Activated B cell treated with CpG ODN at 0.5 μM for 24 hours (primary cell): ENCODE measurements at regions not wholly inside any gene's neighbourhood (a gene's known extent, or its start where the extent isn't known, plus 50 kb on each side); places are given as distances from the start of the nearest gene placed in this dataset.

ENCODE experiments used
- ATAC-seq: fragments of 200-7000 bp; cut with Tn5 transposase; one replicate; pipeline ENCODE4 v1.10.0; 2021; ENCODE audit warnings: low read depth, mild to moderate bottlenecking, moderate library complexity
- CTCF ChIA-PET: fragments of 350-600 bp; sonication (Branson Sonifier 250); formaldehyde crosslinking; loops from one replicate; lab custom pipeline; 2021; ENCODE audit warnings: antibody characterized with exemption; lab: Charles Lee
- POLR2A ChIA-PET: fragments of 350-600 bp; sonication (Branson Sonifier 250); formaldehyde crosslinking; loops from one replicate; lab custom pipeline; 2021; ENCODE audit warnings: antibody characterized with exemption; lab: Charles Lee
- DNase-seq: peaks from one replicate; pipeline ENCODE4 v3.0.0; 2022
- H3K27ac Mint-ChIP-seq: one replicate; pipeline ENCODE4 v1.8.0; 2020; ENCODE audit warnings: mixed read lengths
- H3K27me3 Mint-ChIP-seq: one replicate; pipeline ENCODE4 v1.8.0; 2021; ENCODE audit warnings: mixed read lengths
- H3K36me3 Mint-ChIP-seq: one replicate; pipeline ENCODE4 v1.8.0; 2021; ENCODE audit warnings: low read depth, mixed read lengths
- H3K4me1 Mint-ChIP-seq: one replicate; pipeline ENCODE4 v1.8.0; 2021; ENCODE audit warnings: mixed read lengths
- H3K4me3 Mint-ChIP-seq: one replicate; pipeline ENCODE4 v1.8.0; 2020; ENCODE audit warnings: mild to moderate bottlenecking, mixed read lengths
- H3K9me3 Mint-ChIP-seq: one replicate; pipeline ENCODE4 v1.8.0; 2020; ENCODE audit warnings: mixed read lengths
- intact Hi-C: fragments of 100-400 bp; cut with micrococcal nuclease; formaldehyde crosslinking; loops from one replicate; pipeline ENCODE4 v1.15.1; 2024
- TF ChIP-seq, protein P1 (sequence below): fragments of 200-600 bp; IDR thresholded peaks from one replicate; pipeline ENCODE4 v1.8.0; 2022; ENCODE audit warnings: antibody characterized with exemption, mild to moderate bottlenecking

DNA sequence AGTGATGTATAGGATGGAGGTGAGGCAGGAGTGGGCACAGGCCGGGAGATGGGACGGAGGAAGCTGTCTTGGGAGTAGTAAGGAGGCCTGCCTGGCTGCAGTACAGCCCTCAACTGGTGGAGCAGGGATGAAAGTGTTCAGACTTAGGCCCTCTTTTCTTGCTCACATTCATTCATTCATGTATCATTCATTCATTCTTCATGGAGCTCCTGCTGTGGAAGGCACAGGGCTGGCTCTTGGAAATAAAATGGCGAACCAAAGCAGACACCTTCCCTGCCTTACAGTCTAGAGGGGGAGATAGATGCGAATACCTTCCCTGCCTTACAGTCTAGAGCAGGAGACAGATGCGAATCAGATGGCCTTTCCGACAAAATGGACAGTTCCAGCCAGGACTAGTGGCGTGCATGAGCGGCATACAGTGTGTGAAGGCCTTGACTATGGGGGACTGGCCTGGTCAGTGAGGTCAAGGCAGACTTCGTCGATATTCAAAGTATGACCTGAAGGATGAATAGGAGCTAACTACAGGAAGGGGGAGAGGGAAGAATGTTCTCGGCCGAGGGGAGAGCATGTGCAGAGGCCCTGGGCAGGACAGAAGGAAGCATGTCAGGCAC, 143.2 kb upstream of the TLE3 start:
- ChIA-PET POLR2A (interaction anchor here (0.8 to 3.2 kb wide), 9 partner anchors 21 to 263 kb away, joined by 3 to 16 read pairs (median 7); partner anchors contain the start of gene TLE3), CTCF (interaction anchor here (1.1 to 2.8 kb wide), 2 partner anchors 220 to 226 kb away, joined by 3 to 10 read pairs; no protein-coding TSS in a partner anchor)
- Mint-ChIP-seq H3K9me3 (no peaks in the 10 kb centered on the region), H3K27ac (peak overlapping the region; percentile 62), H3K4me1 (peaks cover 55% of the 10 kb centered on the region), H3K27me3 (no peaks in the 10 kb centered on the region), H3K36me3 (no peaks in the 10 kb centered on the region), H3K4me3 (no peak overlapping the region)
- DNase-seq = no peak
- intact Hi-C loops = loop anchor here (1.0 to 5.0 kb wide), 10 partner anchors 17 to 246 kb away; partner anchors contain the start of gene TLE3
- ATAC-seq = no peak
- TF ChIP-seq, protein P1, sequence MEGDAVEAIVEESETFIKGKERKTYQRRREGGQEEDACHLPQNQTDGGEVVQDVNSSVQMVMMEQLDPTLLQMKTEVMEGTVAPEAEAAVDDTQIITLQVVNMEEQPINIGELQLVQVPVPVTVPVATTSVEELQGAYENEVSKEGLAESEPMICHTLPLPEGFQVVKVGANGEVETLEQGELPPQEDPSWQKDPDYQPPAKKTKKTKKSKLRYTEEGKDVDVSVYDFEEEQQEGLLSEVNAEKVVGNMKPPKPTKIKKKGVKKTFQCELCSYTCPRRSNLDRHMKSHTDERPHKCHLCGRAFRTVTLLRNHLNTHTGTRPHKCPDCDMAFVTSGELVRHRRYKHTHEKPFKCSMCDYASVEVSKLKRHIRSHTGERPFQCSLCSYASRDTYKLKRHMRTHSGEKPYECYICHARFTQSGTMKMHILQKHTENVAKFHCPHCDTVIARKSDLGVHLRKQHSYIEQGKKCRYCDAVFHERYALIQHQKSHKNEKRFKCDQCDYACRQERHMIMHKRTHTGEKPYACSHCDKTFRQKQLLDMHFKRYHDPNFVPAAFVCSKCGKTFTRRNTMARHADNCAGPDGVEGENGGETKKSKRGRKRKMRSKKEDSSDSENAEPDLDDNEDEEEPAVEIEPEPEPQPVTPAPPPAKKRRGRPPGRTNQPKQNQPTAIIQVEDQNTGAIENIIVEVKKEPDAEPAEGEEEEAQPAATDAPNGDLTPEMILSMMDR = no peak

DNA sequence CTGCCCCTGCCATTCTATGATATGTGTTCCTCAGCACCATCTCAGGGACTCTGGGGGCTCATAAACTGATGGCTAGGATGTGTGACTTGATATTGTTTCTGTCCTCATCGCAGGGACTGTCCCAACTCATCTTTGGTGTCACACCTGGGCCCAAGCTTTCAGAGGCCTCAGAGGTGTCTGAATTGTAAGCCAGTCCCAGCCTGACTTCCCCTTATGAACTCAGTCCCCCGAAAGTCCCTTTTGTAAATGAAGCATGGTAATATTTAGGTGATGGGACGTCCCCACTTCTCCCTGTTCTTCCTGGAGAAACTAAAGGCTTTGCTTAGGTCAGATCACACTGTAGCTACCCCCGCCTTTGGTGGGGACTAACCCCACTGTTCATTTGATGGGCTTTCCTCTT, 142.4 kb upstream of the TLE3 start:
- POLR2A ChIA-PET = interaction anchor here (0.6 to 3.2 kb wide), 15 partner anchors 17 to 288 kb away, joined by 3 to 16 read pairs (median 4); partner anchors contain the start of gene TLE3
- no peaks in the 10 kb centered on the region for H3K27me3 Mint-ChIP-seq
- TF ChIP-seq, protein P1 = no peak
- CTCF ChIA-PET = interaction anchor here (1.1 to 2.8 kb wide), 3 partner anchors 221 to 246 kb away, joined by 3 to 10 read pairs (median 3); no protein-coding TSS in a partner anchor
- intact Hi-C loops = loop anchor here (1.0 to 5.0 kb wide), 10 partner anchors 18 to 247 kb away; partner anchors contain the start of gene TLE3
- no peak for DNase-seq
- no peaks in the 10 kb centered on the region for H3K9me3 Mint-ChIP-seq
- peak overlapping the region; percentile 62 for H3K27ac Mint-ChIP-seq
- peak; percentile 97 for ATAC-seq
- no peaks in the 10 kb centered on the region for H3K36me3 Mint-ChIP-seq
- H3K4me3 Mint-ChIP-seq = peak overlapping the region; percentile 39
- peaks cover 49% of the 10 kb centered on the region for H3K4me1 Mint-ChIP-seq

DNA sequence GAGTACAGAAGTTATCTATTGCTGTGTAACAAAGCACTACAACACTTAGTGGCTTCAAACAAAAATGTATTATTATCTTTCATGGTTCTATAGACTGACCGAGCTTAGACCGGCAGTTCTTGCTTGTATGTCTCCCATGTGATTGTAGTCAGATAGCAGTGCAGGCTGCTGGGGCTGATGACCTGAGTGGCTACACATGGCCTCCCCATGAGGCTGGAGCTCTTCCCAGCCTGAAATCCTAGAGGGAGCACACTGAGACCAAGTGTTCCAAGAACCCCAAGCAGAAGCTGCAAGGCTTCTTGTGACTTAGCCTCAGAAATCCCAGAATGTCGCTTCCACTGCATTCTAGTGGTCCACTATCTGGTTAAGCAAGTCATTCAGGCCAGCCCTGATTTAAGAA, 141.2 kb upstream of the TLE3 start:
- H3K4me1 Mint-ChIP-seq = peaks cover 49% of the 10 kb centered on the region
- DNase-seq = no peak
- ChIA-PET POLR2A (interaction anchor here (0.6 to 3.2 kb wide), 8 partner anchors 9 to 265 kb away, joined by 3 to 16 read pairs (median 6); partner anchors contain the start of gene TLE3), CTCF (interaction anchor here (1.5 to 2.8 kb wide), 2 partner anchors 228 to 247 kb away, joined by 3 to 10 read pairs; no protein-coding TSS in a partner anchor)
- H3K27ac Mint-ChIP-seq = no peak overlapping the region
- no peaks in the 10 kb centered on the region for H3K9me3 Mint-ChIP-seq
- ATAC-seq = no peak
- no peak overlapping the region for H3K4me3 Mint-ChIP-seq
- no peaks in the 10 kb centered on the region for H3K36me3 Mint-ChIP-seq
- intact Hi-C loops = no loop called here
- TF ChIP-seq, protein P1 = no peak
- H3K27me3 Mint-ChIP-seq = no peaks in the 10 kb centered on the region

DNA sequence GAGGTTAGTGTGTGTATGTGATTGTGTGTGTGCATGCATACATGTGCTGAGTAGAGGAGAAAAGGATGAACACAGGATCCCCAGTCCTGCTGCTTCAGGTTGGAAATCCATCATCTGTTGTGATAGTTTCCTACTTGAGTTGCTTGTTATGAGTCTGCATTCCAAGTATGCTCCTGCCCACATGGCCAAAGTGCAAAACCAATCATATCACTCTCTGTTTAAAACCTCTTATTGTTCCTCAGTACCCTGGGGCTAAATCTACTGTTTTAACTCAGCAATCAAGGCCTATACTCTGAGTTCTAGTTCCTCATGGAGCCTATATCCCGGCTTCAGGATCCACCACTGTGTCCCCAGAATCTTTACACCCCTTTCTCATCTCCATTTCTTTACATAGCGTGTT, 139.9 kb upstream of the TLE3 start:
- H3K27ac Mint-ChIP-seq = no peak overlapping the region
- H3K4me3 Mint-ChIP-seq = no peak overlapping the region
- ATAC-seq (no peak), DNase-seq (no peak)
- TF ChIP-seq, protein P1 = no peak
- CTCF ChIA-PET = no interaction called here
- H3K27me3 Mint-ChIP-seq = no peaks in the 10 kb centered on the region
- no peaks in the 10 kb centered on the region for H3K9me3 Mint-ChIP-seq
- H3K4me1 Mint-ChIP-seq = peaks cover 42% of the 10 kb centered on the region
- intact Hi-C loops = no loop called here
- no peaks in the 10 kb centered on the region for H3K36me3 Mint-ChIP-seq
- POLR2A ChIA-PET = interaction anchor here (0.5 kb wide), 1 partner anchor 126 kb away, joined by 9 read pairs; no protein-coding TSS in a partner anchor
